H9 (cell line): ENCODE measurements at regions not wholly inside any gene's neighbourhood (a gene's known extent, or its start where the extent isn't known, plus 50 kb on each side); places are given as distances from the start of the nearest gene placed in this dataset.

Experiments
- DNase-seq: peaks from one replicate; pipeline ENCODE4 v3.0.0-alpha.2; 2017
- H2AFZ ChIP-seq: one replicate; pipeline ENCODE4 v1.6.1; 2013; ENCODE audit warnings: mild to moderate bottlenecking, low read length, control low read depth, moderate library complexity
- H2AK5ac ChIP-seq: 2 replicates; pipeline ENCODE4 v1.6.1; 2013; ENCODE audit warnings: low read length, control low read depth, mixed read lengths; ENCODE audit not compliant: insufficient read length
- H2BK120ac ChIP-seq: one replicate; pipeline ENCODE4 v1.6.1; 2013; ENCODE audit warnings: low read depth, mild to moderate bottlenecking, low read length, control low read depth, inconsistent platforms; ENCODE audit not compliant: poor library complexity, severe bottlenecking
- H2BK12ac ChIP-seq: 2 replicates; pipeline ENCODE4 v1.6.1; 2013; ENCODE audit warnings: low read length, control low read depth, mixed read lengths, low read depth; ENCODE audit not compliant: insufficient read length
- H2BK15ac ChIP-seq: 2 replicates; pipeline ENCODE4 v1.6.1; 2013; ENCODE audit warnings: low read depth, low read length, control low read depth
- H2BK20ac ChIP-seq: one replicate; pipeline ENCODE4 v1.6.1; 2013; ENCODE audit warnings: low read depth, mild to moderate bottlenecking, low read length, control low read depth, inconsistent platforms; ENCODE audit not compliant: poor library complexity, severe bottlenecking
- H2BK5ac ChIP-seq: 2 replicates; pipeline ENCODE4 v1.6.1; 2013; ENCODE audit warnings: low read length, control low read depth, mixed read lengths; ENCODE audit not compliant: insufficient read length
- H3K14ac ChIP-seq: 2 replicates; pipeline ENCODE4 v1.6.1; 2013; ENCODE audit warnings: low read length, control low read depth; ENCODE audit not compliant: insufficient read depth
- H3K18ac ChIP-seq: 2 replicates; pipeline ENCODE4 v1.6.1; 2013; ENCODE audit warnings: low read depth, mild to moderate bottlenecking, mixed read lengths, low read length, control low read depth; ENCODE audit not compliant: insufficient read length
- H3K23ac ChIP-seq: 2 replicates; pipeline ENCODE4 v1.6.1; 2013; ENCODE audit warnings: low read length, control low read depth, mixed read lengths, low read depth; ENCODE audit not compliant: insufficient read length
- H3K23me2 ChIP-seq: 2 replicates; pipeline ENCODE4 v1.6.1; 2013; ENCODE audit warnings: low read depth, mild to moderate bottlenecking, mixed read lengths, low read length, control low read depth; ENCODE audit not compliant: insufficient read length, poor library complexity, severe bottlenecking
- H3K27ac ChIP-seq: 2 replicates; pipeline ENCODE4 v1.5.1; 2013; ENCODE audit warnings: low read length, control low read depth, mixed read lengths, low read depth; ENCODE audit not compliant: insufficient read length
- H3K27me3 ChIP-seq: 2 replicates; pipeline ENCODE4 v1.6.1; 2013; ENCODE audit warnings: low read length, control low read depth, inconsistent platforms; ENCODE audit not compliant: insufficient read depth
- H3K4ac ChIP-seq: 2 replicates; pipeline ENCODE4 v1.6.1; 2013; ENCODE audit warnings: low read depth, mild to moderate bottlenecking, control low read depth, inconsistent platforms, low read length, moderate library complexity
- H3K4me1 ChIP-seq: 2 replicates; pipeline ENCODE4 v1.6.1; 2013; ENCODE audit warnings: low read length, control low read depth, inconsistent platforms; ENCODE audit not compliant: insufficient read depth
- H3K4me2 ChIP-seq: 2 replicates; pipeline ENCODE4 v1.6.1; 2013; ENCODE audit warnings: low read length, control low read depth, mixed read lengths; ENCODE audit not compliant: insufficient read length, insufficient read depth
- H3K56ac ChIP-seq: 2 replicates; pipeline ENCODE4 v1.6.1; 2013; ENCODE audit warnings: low read depth, mild to moderate bottlenecking, mixed read lengths, low read length, control low read depth; ENCODE audit not compliant: insufficient read length
- H3K79me1 ChIP-seq: 2 replicates; pipeline ENCODE4 v1.6.1; 2013; ENCODE audit warnings: low read depth, mild to moderate bottlenecking, moderate library complexity, low read length, control low read depth, inconsistent platforms; ENCODE audit not compliant: insufficient read depth, poor library complexity, severe bottlenecking
- H3K79me2 ChIP-seq: 2 replicates; pipeline ENCODE4 v1.6.1; 2013; ENCODE audit warnings: low read length, control low read depth, inconsistent platforms; ENCODE audit not compliant: insufficient read depth
- H3K9ac ChIP-seq: 2 replicates; pipeline ENCODE4 v1.6.1; 2013; ENCODE audit warnings: low read length, control low read depth, mixed read lengths; ENCODE audit not compliant: insufficient read length; ENCODE audit errors: extremely low read depth
- H3K9me3 ChIP-seq: one replicate; pipeline ENCODE4 v1.6.1; 2013; ENCODE audit warnings: low read depth, low read length, inconsistent platforms; ENCODE audit not compliant: control insufficient read depth
- H3T11ph ChIP-seq: one replicate; pipeline ENCODE4 v1.6.1; 2013; ENCODE audit warnings: mild to moderate bottlenecking, low read length, control low read depth, inconsistent platforms
- H4K20me1 ChIP-seq: one replicate; pipeline ENCODE4 v1.6.1; 2013; ENCODE audit not compliant: control insufficient read depth, insufficient read length, insufficient read depth
- H4K5ac ChIP-seq: 2 replicates; pipeline ENCODE4 v1.6.1; 2013; ENCODE audit warnings: low read depth, mild to moderate bottlenecking, mixed read lengths, low read length, control low read depth; ENCODE audit not compliant: insufficient read length
- H4K8ac ChIP-seq: replicated peaks from 2 replicates; pipeline ENCODE4 v1.6.1; 2013; ENCODE audit warnings: low read length, control low read depth, mixed read lengths, low read depth; ENCODE audit not compliant: insufficient read length
- H4K91ac ChIP-seq: 2 replicates; pipeline ENCODE4 v1.6.1; 2013; ENCODE audit warnings: low read depth, mild to moderate bottlenecking, moderate library complexity, mixed read lengths, low read length, control low read depth; ENCODE audit not compliant: insufficient read length
- H3K27ac Mint-ChIP-seq, 3 experiments: 2 replicates in 2 of 3; 3 replicates in 1 of 3; pipeline ENCODE4 v1.8.0; 2020 to 2021; ENCODE audit warnings: mixed read lengths in 3 of 3, mild to moderate bottlenecking in 1 of 3, moderate library complexity in 1 of 3
- H3K27me3 Mint-ChIP-seq: 2 replicates; pipeline ENCODE4 v1.8.0; 2021; ENCODE audit warnings: low read depth, mild to moderate bottlenecking, moderate library complexity, mixed read lengths
- H3K36me3 Mint-ChIP-seq, 3 experiments: 2 replicates in 2 of 3; 3 replicates in 1 of 3; pipeline ENCODE4 v1.8.0; 2020 to 2021; ENCODE audit warnings: low read depth in 3 of 3, mixed read lengths in 3 of 3; ENCODE audit not compliant: insufficient read depth in 1 of 3
- H3K4me1 Mint-ChIP-seq, 2 experiments: 2 replicates each; pipeline ENCODE4 v1.8.0; 2020; ENCODE audit warnings: mixed read lengths in 2 of 2
- H3K4me3 Mint-ChIP-seq, 2 experiments: 2 replicates in 1 of 2; 3 replicates in 1 of 2; pipeline ENCODE4 v1.8.0; 2020 to 2021; ENCODE audit warnings: mild to moderate bottlenecking in 2 of 2, mixed read lengths in 2 of 2, moderate library complexity in 1 of 2
- H3K9me3 Mint-ChIP-seq, 2 experiments: 2 replicates in 1 of 2; 3 replicates in 1 of 2; pipeline ENCODE4 v1.8.0; 2020; ENCODE audit warnings: mild to moderate bottlenecking in 2 of 2, mixed read lengths in 2 of 2, moderate library complexity in 1 of 2
- WGBS: extraction: QIAGEN DNeasy Blood & Tissue Kit; methylation state at CpG from one replicate; pipeline ENCODE4 v1.1.7; 2013; ENCODE audit warnings: missing lambda C conversion rate, low lambda C conversion rate, mixed read lengths; ENCODE audit not compliant: insufficient read length; ENCODE audit errors: extremely low coverage; 5-methylcytosine and 5-hydroxymethylcytosine counted together
- TF ChIP-seq, protein P1 (sequence below): fragments of 200-600 bp; sonication (generic); conservative IDR thresholded peaks from 3 replicates; pipeline ENCODE4 v1.8.0; 2021; ENCODE audit warnings: antibody characterized with exemption, mild to moderate bottlenecking

DNA sequence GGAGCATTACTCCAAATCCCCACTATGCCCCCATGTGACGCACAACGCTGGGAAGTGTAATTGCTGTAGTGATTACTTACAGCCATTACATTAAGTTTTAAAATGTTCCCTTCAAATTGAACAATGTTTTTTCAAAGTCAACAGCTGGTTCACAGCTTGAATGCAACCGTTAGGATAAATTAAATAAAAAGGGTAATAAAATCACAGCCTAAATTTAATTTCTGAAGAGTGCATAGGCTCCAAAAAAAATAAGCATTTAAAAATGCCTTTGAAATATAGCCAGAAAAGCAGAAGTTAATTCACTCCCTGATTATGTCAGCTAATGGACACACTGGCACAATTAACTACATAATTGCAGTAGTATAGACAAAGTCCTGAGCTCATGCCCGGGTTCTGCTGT is 50.5 kb upstream of the KDM8 start:
- Mint-ChIP-seq H3K4me1 (peaks cover 9 to 13% of the 10 kb centered on the region in 2 experiments), H3K4me3 (no peak overlapping the region), H3K9me3 (peaks cover 0 to 5% of the 10 kb centered on the region in 2 experiments; a peak in 1 of 5 replicates), H3K27ac (no peak overlapping the region), H3K27me3 (peaks cover 2% of the 10 kb centered on the region), H3K36me3 (no peaks in the 10 kb centered on the region; a peak in 1 of 7 replicates)
- Histone ChIP-seq H4K20me1 (no peaks in the 10 kb centered on the region), H3T11ph (no peak overlapping the region), H2AFZ (no peak overlapping the region), H3K14ac (no peak overlapping the region), H4K5ac (no peak overlapping the region), H2BK20ac (no peak overlapping the region), H2BK12ac (no peak overlapping the region), H3K27ac (no peak overlapping the region), H3K18ac (no peak overlapping the region), H4K91ac (no peak overlapping the region), H3K27me3 (no peaks in the 10 kb centered on the region), H2BK5ac (no peak overlapping the region), H3K9me3 (no peaks in the 10 kb centered on the region), H3K4ac (no peak overlapping the region), H3K4me1 (no peaks in the 10 kb centered on the region; the same call in 1 of the 2 replicates), H3K56ac (no peak overlapping the region), H2BK15ac (no peak overlapping the region), H2BK120ac (no peak overlapping the region), H4K8ac (no peak overlapping the region), H3K9ac (no peak overlapping the region), H3K23ac (no peak overlapping the region), H3K79me2 (no peaks in the 10 kb centered on the region), H3K23me2 (no peaks in the 10 kb centered on the region), H3K4me2 (no peak overlapping the region), H3K79me1 (no peaks in the 10 kb centered on the region), H2AK5ac (no peak overlapping the region)
- TF ChIP-seq, protein P1, sequence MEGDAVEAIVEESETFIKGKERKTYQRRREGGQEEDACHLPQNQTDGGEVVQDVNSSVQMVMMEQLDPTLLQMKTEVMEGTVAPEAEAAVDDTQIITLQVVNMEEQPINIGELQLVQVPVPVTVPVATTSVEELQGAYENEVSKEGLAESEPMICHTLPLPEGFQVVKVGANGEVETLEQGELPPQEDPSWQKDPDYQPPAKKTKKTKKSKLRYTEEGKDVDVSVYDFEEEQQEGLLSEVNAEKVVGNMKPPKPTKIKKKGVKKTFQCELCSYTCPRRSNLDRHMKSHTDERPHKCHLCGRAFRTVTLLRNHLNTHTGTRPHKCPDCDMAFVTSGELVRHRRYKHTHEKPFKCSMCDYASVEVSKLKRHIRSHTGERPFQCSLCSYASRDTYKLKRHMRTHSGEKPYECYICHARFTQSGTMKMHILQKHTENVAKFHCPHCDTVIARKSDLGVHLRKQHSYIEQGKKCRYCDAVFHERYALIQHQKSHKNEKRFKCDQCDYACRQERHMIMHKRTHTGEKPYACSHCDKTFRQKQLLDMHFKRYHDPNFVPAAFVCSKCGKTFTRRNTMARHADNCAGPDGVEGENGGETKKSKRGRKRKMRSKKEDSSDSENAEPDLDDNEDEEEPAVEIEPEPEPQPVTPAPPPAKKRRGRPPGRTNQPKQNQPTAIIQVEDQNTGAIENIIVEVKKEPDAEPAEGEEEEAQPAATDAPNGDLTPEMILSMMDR = no peak
- no CpG with 5 or more reads among the region's 4 CpGs for WGBS
- no peak for DNase-seq
